Thoracic aorta (tissue), 2 donors: ENCODE measurements at regions not wholly inside any gene's neighbourhood (a gene's known extent, or its start where the extent isn't known, plus 50 kb on each side); places are given as distances from the start of the nearest gene placed in this dataset.

ENCODE experiments used
- ATAC-seq: fragments of 150-250 bp; one replicate; pipeline ENCODE4 v1.8.0; 2017; ENCODE audit warnings: low read depth; ENCODE audit not compliant: insufficient number of reproducible peaks, low FRiP score
- DNase-seq: peaks from one replicate; pipeline ENCODE4 v3.0.0-alpha.2; 2020; ENCODE audit warnings: low spot score
- H3K27ac ChIP-seq, 2 donors: fragments of 200-600 bp; sonication (generic); 1 replicate in 1 of 2; 2 replicates in 1 of 2; pipeline ENCODE4 v1.5.1; 2016; ENCODE audit warnings: mild to moderate bottlenecking in 2 of 2, moderate library complexity in 2 of 2
- H3K27me3 ChIP-seq: fragments of 200-600 bp; sonication (generic); replicated peaks from 2 replicates; pipeline ENCODE4 v1.6.0; 2016; ENCODE audit warnings: mild to moderate bottlenecking; ENCODE audit not compliant: insufficient read depth
- H3K36me3 ChIP-seq: fragments of 200-600 bp; sonication (generic); one replicate; pipeline ENCODE4 v1.5.1; 2016
- H3K4me1 ChIP-seq, 2 donors: fragments of 200-600 bp; sonication (generic); 1 replicate in 1 of 2; 2 replicates in 1 of 2; pipeline versions ENCODE4 v1.5.1 to v1.6.0; 2016; ENCODE audit warnings: low read depth in 2 of 2, mild to moderate bottlenecking in 1 of 2; ENCODE audit not compliant: control insufficient read depth in 1 of 2
- H3K4me3 ChIP-seq: fragments of 200-600 bp; sonication (generic); 2 replicates; pipeline ENCODE4 v1.5.1; 2016; ENCODE audit warnings: mild to moderate bottlenecking
- H3K9me3 ChIP-seq: fragments of 200-600 bp; sonication (generic); 2 replicates; pipeline ENCODE4 v1.5.1; 2016
- TF ChIP-seq, protein P1 (sequence below): fragments of 200-600 bp; sonication (generic); IDR thresholded peaks from one replicate; pipeline ENCODE4 v1.5.1; 2019; ENCODE audit warnings: antibody characterized with exemption

DNA sequence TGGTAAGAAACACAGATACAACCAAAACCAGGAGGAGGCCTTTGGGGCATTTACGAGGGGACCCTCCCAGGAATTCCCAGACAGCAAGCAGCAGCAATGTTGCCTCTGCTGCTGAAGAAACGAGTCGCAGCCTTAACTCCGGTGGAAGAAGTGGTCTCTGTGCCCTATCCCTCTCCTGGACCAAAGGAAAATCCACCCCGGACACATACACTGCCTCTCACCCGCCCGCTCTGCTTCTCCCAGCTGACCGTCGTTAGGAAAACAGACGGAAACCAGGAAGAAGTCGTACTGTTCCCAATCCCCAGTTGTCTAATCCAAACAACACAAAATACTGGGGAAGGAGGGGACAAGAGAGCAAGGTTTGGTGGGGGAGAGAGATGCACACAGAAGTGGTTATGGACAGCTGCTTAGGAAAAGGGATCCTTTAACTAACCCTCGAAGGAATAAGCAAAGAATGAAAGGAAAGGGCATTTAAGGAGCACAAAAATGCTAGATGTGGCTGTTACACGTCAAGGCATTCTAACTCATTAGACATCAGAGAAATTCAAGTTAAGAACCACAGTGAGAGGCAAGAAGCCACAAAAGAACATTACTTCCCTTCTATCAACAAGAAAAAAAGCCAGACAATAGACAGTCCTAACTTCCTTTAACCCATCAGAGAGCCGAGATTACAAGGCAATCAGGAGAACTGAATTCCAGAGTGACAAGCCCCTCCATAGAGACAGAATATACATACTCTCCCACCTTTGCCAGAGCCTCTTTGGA lies 71.9 kb downstream of the ACTL7B start:
- Histone ChIP-seq H3K27ac (peak overlapping the region in 1 of 2 donors; percentile 60), H3K4me1 (peaks cover 3 to 19% of the 10 kb centered on the region in 2 donors), H3K9me3 (no peaks in the 10 kb centered on the region), H3K4me3 (no peak overlapping the region), H3K36me3 (no peaks in the 10 kb centered on the region), H3K27me3 (no peaks in the 10 kb centered on the region)
- DNase-seq (no peak), ATAC-seq (no peak)
- TF ChIP-seq, protein P1, sequence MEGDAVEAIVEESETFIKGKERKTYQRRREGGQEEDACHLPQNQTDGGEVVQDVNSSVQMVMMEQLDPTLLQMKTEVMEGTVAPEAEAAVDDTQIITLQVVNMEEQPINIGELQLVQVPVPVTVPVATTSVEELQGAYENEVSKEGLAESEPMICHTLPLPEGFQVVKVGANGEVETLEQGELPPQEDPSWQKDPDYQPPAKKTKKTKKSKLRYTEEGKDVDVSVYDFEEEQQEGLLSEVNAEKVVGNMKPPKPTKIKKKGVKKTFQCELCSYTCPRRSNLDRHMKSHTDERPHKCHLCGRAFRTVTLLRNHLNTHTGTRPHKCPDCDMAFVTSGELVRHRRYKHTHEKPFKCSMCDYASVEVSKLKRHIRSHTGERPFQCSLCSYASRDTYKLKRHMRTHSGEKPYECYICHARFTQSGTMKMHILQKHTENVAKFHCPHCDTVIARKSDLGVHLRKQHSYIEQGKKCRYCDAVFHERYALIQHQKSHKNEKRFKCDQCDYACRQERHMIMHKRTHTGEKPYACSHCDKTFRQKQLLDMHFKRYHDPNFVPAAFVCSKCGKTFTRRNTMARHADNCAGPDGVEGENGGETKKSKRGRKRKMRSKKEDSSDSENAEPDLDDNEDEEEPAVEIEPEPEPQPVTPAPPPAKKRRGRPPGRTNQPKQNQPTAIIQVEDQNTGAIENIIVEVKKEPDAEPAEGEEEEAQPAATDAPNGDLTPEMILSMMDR: no peak

DNA sequence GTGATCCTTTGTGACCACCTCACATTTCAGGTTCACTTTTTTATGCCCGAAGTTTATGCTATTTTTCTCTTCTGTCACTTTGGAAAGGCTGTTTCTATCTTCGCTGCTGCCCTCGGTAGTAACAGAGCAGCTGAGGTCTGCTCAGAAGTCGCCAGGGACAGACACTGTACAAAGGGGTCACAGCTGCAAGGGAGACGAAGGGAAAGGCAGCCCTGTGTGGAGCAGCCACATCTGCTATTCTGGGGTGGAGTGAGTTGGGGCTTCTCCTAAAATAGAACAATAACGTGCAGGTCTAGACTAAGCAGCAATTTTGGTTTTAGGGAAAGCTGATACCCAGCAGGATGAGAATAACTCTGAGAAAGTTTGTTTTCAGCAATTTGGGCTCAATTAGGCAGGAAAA lies 72.5 kb downstream of the ACTL7B start:
- Histone ChIP-seq H3K27me3 (no peaks in the 10 kb centered on the region), H3K4me3 (no peak overlapping the region), H3K4me1 (peaks cover 3 to 19% of the 10 kb centered on the region in 2 donors), H3K36me3 (no peaks in the 10 kb centered on the region), H3K27ac (no peak overlapping the region), H3K9me3 (no peaks in the 10 kb centered on the region)
- DNase-seq (no peak), ATAC-seq (no peak)
- TF ChIP-seq, protein P1: no peak

DNA sequence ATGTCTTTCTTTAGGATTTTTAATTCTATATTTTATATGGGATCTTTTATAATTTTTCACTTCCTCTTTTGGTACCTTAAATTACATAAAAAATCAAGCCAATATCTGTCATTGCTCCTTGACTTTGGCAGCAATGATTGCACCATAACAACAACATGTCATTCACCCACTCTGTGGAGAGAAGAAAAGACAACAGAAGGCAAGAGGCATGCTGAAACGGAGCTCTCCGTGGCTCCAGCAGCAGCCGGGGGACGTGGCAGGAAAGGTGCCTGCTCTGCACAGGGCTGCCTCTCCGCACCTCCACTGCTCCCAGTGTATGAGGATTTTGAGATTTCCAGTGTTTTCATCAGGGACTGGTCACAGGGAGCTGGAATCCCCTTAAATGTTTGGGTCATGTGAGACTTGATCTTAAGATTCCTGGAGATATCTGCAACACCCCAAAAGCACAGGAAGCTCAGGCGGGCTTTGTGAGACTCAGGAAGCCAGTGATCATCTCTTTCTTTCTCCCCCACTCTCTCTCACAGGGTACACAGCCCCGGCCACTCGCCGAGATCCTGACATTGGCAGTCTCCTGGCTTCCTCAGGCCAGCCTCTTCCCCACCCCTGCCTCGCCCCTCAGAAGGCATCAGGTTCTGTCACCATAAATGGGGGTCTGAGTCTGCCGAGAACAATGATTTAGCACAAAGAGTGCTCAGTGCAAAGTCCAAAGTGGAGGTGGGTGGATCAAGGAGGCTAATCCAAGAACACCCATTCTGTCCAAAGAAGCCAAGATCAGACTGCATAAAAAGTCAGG lies 74.6 kb downstream of the ACTL7B start:
- ATAC-seq (no peak), DNase-seq (no peak)
- no peaks in the 10 kb centered on the region for H3K27me3 ChIP-seq
- no peak overlapping the region for H3K4me3 ChIP-seq
- H3K4me1 ChIP-seq: peaks cover 3 to 19% of the 10 kb centered on the region in 2 donors
- TF ChIP-seq, protein P1: no peak
- H3K27ac ChIP-seq: no peak overlapping the region
- H3K9me3 ChIP-seq: no peaks in the 10 kb centered on the region
- no peaks in the 10 kb centered on the region for H3K36me3 ChIP-seq

DNA sequence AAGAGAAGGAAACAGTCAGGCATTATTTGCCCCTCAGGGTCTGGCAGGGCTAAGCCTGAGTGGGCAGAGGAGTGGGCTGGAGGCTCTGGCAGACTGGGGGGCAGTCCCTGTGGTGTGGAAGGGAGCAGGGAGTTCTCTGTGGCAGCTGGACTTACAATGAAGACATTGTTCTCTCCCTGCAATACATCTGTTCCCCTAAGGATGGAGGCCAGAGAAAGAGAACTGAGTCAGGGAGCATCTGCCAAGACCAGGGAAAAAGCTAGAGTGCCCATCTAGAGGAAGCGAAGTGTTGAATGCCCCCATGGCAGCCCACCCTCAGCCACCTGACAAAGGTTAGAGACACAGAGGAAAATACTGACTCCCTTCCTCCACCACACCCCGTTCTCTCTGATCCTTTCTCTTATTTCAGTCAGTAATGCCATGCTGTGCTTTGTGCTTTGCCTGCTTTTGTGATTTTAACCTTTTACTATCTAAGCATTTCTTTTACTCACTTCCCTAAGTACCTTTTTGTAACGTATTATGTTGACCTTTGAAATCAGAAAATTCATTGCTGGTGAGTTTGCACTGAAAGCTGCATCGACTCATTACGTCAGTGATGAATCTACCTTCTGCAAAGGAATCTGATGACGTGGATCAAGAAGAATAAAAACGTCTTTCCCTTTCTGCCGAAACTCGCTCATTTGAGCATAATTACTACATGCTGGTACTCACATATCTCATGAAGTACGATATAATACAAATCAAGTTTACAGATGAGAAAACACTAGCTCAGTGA lies 76.0 kb downstream of the ACTL7B start:
- Histone ChIP-seq H3K27ac (no peak overlapping the region), H3K4me1 (peaks cover 1 to 22% of the 10 kb centered on the region in 2 donors), H3K9me3 (no peaks in the 10 kb centered on the region), H3K4me3 (no peak overlapping the region), H3K36me3 (no peaks in the 10 kb centered on the region), H3K27me3 (no peaks in the 10 kb centered on the region)
- TF ChIP-seq, protein P1: no peak
- no peak for ATAC-seq
- DNase-seq: no peak
